Calu3 (cell line): ENCODE measurements at regions not wholly inside any gene's neighbourhood (a gene's known extent, or its start where the extent isn't known, plus 50 kb on each side); places are given as distances from the start of the nearest gene placed in this dataset.

ENCODE experiments used
- BruUV-seq: library from RNA; stranded (reverse); fragments of 400-500 nt; replicated peaks from 2 replicates; lab custom pipeline; 2021; lab: Mats Ljungman, UMichigan
- CTCF ChIA-PET: fragments of 300-600 bp; sonication (Branson Sonifier 250); formaldehyde crosslinking; loops from one replicate; lab custom pipeline; 2022; ENCODE audit warnings: antibody characterized with exemption; lab: Charles Lee
- DNase-seq: peaks from one replicate; pipeline ENCODE4 v3.0.0; 2022
- H3K27ac Mint-ChIP-seq: one replicate; pipeline ENCODE4 v1.8.0; 2022; ENCODE audit warnings: mixed read lengths; ENCODE audit not compliant: unreplicated experiment
- H3K27me3 Mint-ChIP-seq: one replicate; pipeline ENCODE4 v1.8.0; 2022; ENCODE audit warnings: mixed read lengths; ENCODE audit not compliant: unreplicated experiment
- H3K36me3 Mint-ChIP-seq: one replicate; pipeline ENCODE4 v1.8.0; 2022; ENCODE audit warnings: mild to moderate bottlenecking, moderate library complexity, mixed read lengths; ENCODE audit not compliant: insufficient read depth, unreplicated experiment
- H3K4me1 Mint-ChIP-seq: one replicate; pipeline ENCODE4 v1.8.0; 2022; ENCODE audit warnings: mild to moderate bottlenecking, low read depth, mixed read lengths; ENCODE audit not compliant: unreplicated experiment
- H3K4me3 Mint-ChIP-seq: one replicate; pipeline ENCODE4 v1.8.0; 2022; ENCODE audit warnings: mild to moderate bottlenecking, low read depth, moderate library complexity, mixed read lengths; ENCODE audit not compliant: unreplicated experiment
- H3K9me3 Mint-ChIP-seq: one replicate; pipeline ENCODE4 v1.8.0; 2022; ENCODE audit warnings: low read depth, mixed read lengths; ENCODE audit not compliant: unreplicated experiment
- CTCF ChIP-seq: fragments of 200-600 bp; IDR thresholded peaks from one replicate; pipeline ENCODE4 v1.8.0; 2022; ENCODE audit warnings: antibody characterized with exemption; ENCODE audit not compliant: unreplicated experiment
- intact Hi-C: fragments of 100-400 bp; cut with micrococcal nuclease; formaldehyde crosslinking; loops from one replicate; pipeline ENCODE4 v1.10.0; 2022; ENCODE audit not compliant: unreplicated experiment

GRCh38 chr10:113283189-113283588 is 269.7 kb upstream of the HABP2 start:
- no peak overlapping the region for H3K4me3 Mint-ChIP-seq
- no peaks in the 10 kb centered on the region for H3K9me3 Mint-ChIP-seq
- TF ChIP-seq CTCF = no peak
- no peaks in the 10 kb centered on the region for H3K36me3 Mint-ChIP-seq
- H3K27ac Mint-ChIP-seq = no peak overlapping the region
- BruUV-seq = no TSS peak
- no peaks in the 10 kb centered on the region for H3K4me1 Mint-ChIP-seq
- DNase-seq = no peak
- intact Hi-C loops = no loop called here
- H3K27me3 Mint-ChIP-seq = peaks cover 64% of the 10 kb centered on the region
- CTCF ChIA-PET = no interaction called here

GRCh38 chr10:113284635-113285034 is 268.2 kb upstream of the HABP2 start:
- no TSS peak for BruUV-seq
- TF ChIP-seq CTCF = no peak
- CTCF ChIA-PET = no interaction called here
- no peak for DNase-seq
- Mint-ChIP-seq H3K27me3 (peaks cover 64% of the 10 kb centered on the region), H3K9me3 (no peaks in the 10 kb centered on the region), H3K4me1 (no peaks in the 10 kb centered on the region), H3K4me3 (no peak overlapping the region), H3K27ac (no peak overlapping the region), H3K36me3 (no peaks in the 10 kb centered on the region)
- intact Hi-C loops = no loop called here

GRCh38 chr10:113285305-113285704 is 267.5 kb upstream of the HABP2 start:
- no peaks in the 10 kb centered on the region for H3K36me3 Mint-ChIP-seq
- H3K4me1 Mint-ChIP-seq = no peaks in the 10 kb centered on the region
- CTCF ChIA-PET = interaction anchor here (0.8 kb wide), 1 partner anchor 34 kb away, joined by 3 read pairs; no protein-coding TSS in a partner anchor
- H3K27ac Mint-ChIP-seq = no peak overlapping the region
- BruUV-seq = no TSS peak
- no peak for TF ChIP-seq CTCF
- H3K27me3 Mint-ChIP-seq = peaks cover 61% of the 10 kb centered on the region
- no peak overlapping the region for H3K4me3 Mint-ChIP-seq
- DNase-seq = no peak
- H3K9me3 Mint-ChIP-seq = no peaks in the 10 kb centered on the region
- intact Hi-C loops = no loop called here

GRCh38 chr10:113287592-113287991 is 265.3 kb upstream of the HABP2 start:
- TF ChIP-seq CTCF = no peak
- H3K27me3 Mint-ChIP-seq = peaks cover 41% of the 10 kb centered on the region
- H3K27ac Mint-ChIP-seq = no peak overlapping the region
- H3K36me3 Mint-ChIP-seq = no peaks in the 10 kb centered on the region
- CTCF ChIA-PET = no interaction called here
- no peaks in the 10 kb centered on the region for H3K4me1 Mint-ChIP-seq
- no peak for DNase-seq
- no TSS peak for BruUV-seq
- intact Hi-C loops = no loop called here
- H3K9me3 Mint-ChIP-seq = no peaks in the 10 kb centered on the region
- no peak overlapping the region for H3K4me3 Mint-ChIP-seq

- H3K27me3 Mint-ChIP-seq = peaks cover 23% of the 10 kb centered on the region
- CTCF ChIA-PET = no interaction called here
- no peak for TF ChIP-seq CTCF
- no peak overlapping the region for H3K4me3 Mint-ChIP-seq
- intact Hi-C loops = no loop called here
- H3K36me3 Mint-ChIP-seq = no peaks in the 10 kb centered on the region
- H3K9me3 Mint-ChIP-seq = no peaks in the 10 kb centered on the region
- H3K27ac Mint-ChIP-seq = no peak overlapping the region
- H3K4me1 Mint-ChIP-seq = no peaks in the 10 kb centered on the region
- no TSS peak for BruUV-seq
- DNase-seq = no peak
These were observed 262.7 kb upstream of the HABP2 start for GRCh38 chr10:113290137-113290536.
